GM23338 (cell line): ENCODE measurements at regions not wholly inside any gene's neighbourhood (a gene's known extent, or its start where the extent isn't known, plus 50 kb on each side); places are given as distances from the start of the nearest gene placed in this dataset.

ENCODE experiments used
- ATAC-seq: fragments of 200-7000 bp; cut with Tn5 transposase; 3 replicates; pipeline ENCODE4 v1.9.1; 2020
- DNase-seq: peaks from one replicate; pipeline ENCODE4 v3.0.0-alpha.2; 2015; ENCODE audit warnings: low spot score
- H2AFZ ChIP-seq: fragments of 200-600 bp; sonication (generic); 2 replicates; pipeline ENCODE4 v1.8.0; 2016; ENCODE audit warnings: antibody characterized with exemption, mild to moderate bottlenecking, moderate library complexity
- H3F3A ChIP-seq: fragments of 200-600 bp; sonication (generic); replicated peaks from 2 replicates; pipeline ENCODE4 v1.8.0; 2017; ENCODE audit warnings: antibody characterized with exemption, mixed run types, low read depth
- H3K27ac ChIP-seq: fragments of 200-600 bp; sonication (generic); 2 replicates; pipeline ENCODE4 v1.6.1; 2016; ENCODE audit warnings: low read depth
- H3K27me3 ChIP-seq: fragments of 200-600 bp; sonication (generic); 2 replicates; pipeline ENCODE4 v1.8.0; 2016; ENCODE audit warnings: mild to moderate bottlenecking, mixed run types, moderate library complexity; ENCODE audit not compliant: insufficient read depth
- H3K36me3 ChIP-seq: fragments of 200-600 bp; sonication (generic); 2 replicates; pipeline ENCODE4 v1.8.0; 2016; ENCODE audit warnings: mild to moderate bottlenecking; ENCODE audit not compliant: insufficient read depth
- H3K4me1 ChIP-seq: fragments of 200-600 bp; sonication (generic); 2 replicates; pipeline ENCODE4 v1.8.0; 2016; ENCODE audit warnings: mild to moderate bottlenecking, moderate library complexity; ENCODE audit not compliant: insufficient read depth
- H3K4me2 ChIP-seq: fragments of 200-600 bp; sonication (generic); 2 replicates; pipeline ENCODE4 v1.7.1; 2017; ENCODE audit warnings: mixed run types
- H3K4me3 ChIP-seq: fragments of 200-600 bp; sonication (generic); 2 replicates; pipeline ENCODE4 v1.6.1; 2016; ENCODE audit warnings: mixed run types
- H3K79me2 ChIP-seq: fragments of 200-600 bp; sonication (generic); replicated peaks from 2 replicates; pipeline ENCODE4 v1.8.0; 2017; ENCODE audit warnings: mild to moderate bottlenecking; ENCODE audit not compliant: insufficient read depth
- H3K9me2 ChIP-seq: fragments of 200-600 bp; sonication (generic); 2 replicates; pipeline ENCODE4 v1.8.0; 2017; ENCODE audit not compliant: insufficient read depth
- H4K20me1 ChIP-seq: fragments of 200-600 bp; sonication (generic); replicated peaks from 2 replicates; pipeline ENCODE4 v1.8.0; 2017; ENCODE audit warnings: mild to moderate bottlenecking; ENCODE audit not compliant: insufficient read depth
- H3K27ac Mint-ChIP-seq: 2 replicates; pipeline ENCODE4 v1.8.0; 2020; ENCODE audit warnings: inconsistent platforms, mild to moderate bottlenecking, moderate library complexity, mixed read lengths
- H3K27me3 Mint-ChIP-seq: 3 replicates; pipeline ENCODE4 v1.8.0; 2022; ENCODE audit warnings: low read depth, mild to moderate bottlenecking, moderate library complexity, mixed read lengths, inconsistent platforms; ENCODE audit not compliant: insufficient read depth, poor library complexity
- H3K36me3 Mint-ChIP-seq: 3 replicates; pipeline ENCODE4 v1.8.0; 2021; ENCODE audit warnings: low read depth, mild to moderate bottlenecking, inconsistent platforms, moderate library complexity, mixed read lengths
- H3K4me1 Mint-ChIP-seq: 3 replicates; pipeline ENCODE4 v1.8.0; 2020; ENCODE audit warnings: mild to moderate bottlenecking, inconsistent platforms, mixed read lengths
- H3K4me3 Mint-ChIP-seq: 3 replicates; pipeline ENCODE4 v1.8.0; 2021; ENCODE audit warnings: moderate library complexity, mild to moderate bottlenecking, inconsistent platforms, mixed read lengths
- H3K9me3 Mint-ChIP-seq: 3 replicates; pipeline ENCODE4 v1.8.0; 2020; ENCODE audit warnings: moderate library complexity, mild to moderate bottlenecking, inconsistent platforms, mixed read lengths
- CREB1 ChIP-seq: fragments of 250-450 bp; sonication (Bioruptor Pico); IDR thresholded peaks from 2 replicates; pipeline ENCODE4 v1.5.0; 2020; ENCODE audit warnings: low read depth, mild to moderate bottlenecking, moderate library complexity
- CTCF ChIP-seq, 2 experiments: fragments of 200-600 bp in 1 of 2; sonication (generic) in 1 of 2; conservative IDR thresholded peaks; 2 replicates each; pipeline versions ENCODE4 v1.5.1 to v1.6.1; 2016 to 2017; ENCODE audit warnings: antibody characterized with exemption in 2 of 2, low read depth in 2 of 2, mild to moderate bottlenecking in 2 of 2, moderate library complexity in 1 of 2
- ETS1 ChIP-seq: IDR thresholded peaks from 2 replicates; pipeline ENCODE4 v1.6.1; 2016; ENCODE audit warnings: antibody characterized with exemption
- EZH2 ChIP-seq: fragments of 200-600 bp; sonication (generic); IDR thresholded peaks from one replicate; pipeline ENCODE4 v1.8.0; 2017; ENCODE audit warnings: antibody characterized with exemption, mild to moderate bottlenecking, low read depth; ENCODE audit not compliant: unreplicated experiment
- EZH2phosphoT487 ChIP-seq: fragments of 200-600 bp; sonication (generic); IDR thresholded peaks from one replicate; pipeline ENCODE4 v1.8.1; 2018; ENCODE audit warnings: antibody characterized with exemption; ENCODE audit not compliant: unreplicated experiment
- JUNB ChIP-seq: IDR thresholded peaks from one replicate; pipeline ENCODE4 v1.6.1; 2016; ENCODE audit warnings: antibody characterized with exemption; ENCODE audit not compliant: unreplicated experiment
- NANOG ChIP-seq: IDR thresholded peaks from 2 replicates; pipeline ENCODE4 v1.6.1; 2016; ENCODE audit warnings: antibody characterized with exemption, borderline replicate concordance
- POLR2AphosphoS5 ChIP-seq: IDR thresholded peaks from 2 replicates; pipeline ENCODE4 v1.6.1; 2016; ENCODE audit warnings: antibody characterized with exemption, low read depth
- REST ChIP-seq: IDR thresholded peaks from one replicate; pipeline ENCODE4 v1.6.1; 2018; ENCODE audit warnings: antibody characterized with exemption; ENCODE audit not compliant: unreplicated experiment
- STAT1 ChIP-seq: IDR thresholded peaks from one replicate; pipeline ENCODE4 v1.6.1; 2016; ENCODE audit warnings: antibody characterized with exemption; ENCODE audit not compliant: unreplicated experiment
- ZNF114 ChIP-seq: fragments of 250-450 bp; sonication (Bioruptor Pico); IDR thresholded peaks from 2 replicates; pipeline ENCODE4 v1.5.0; 2020; ENCODE audit warnings: mild to moderate bottlenecking, moderate library complexity
- ZNF331 ChIP-seq: fragments of 250-450 bp; sonication (Bioruptor Pico); IDR thresholded peaks from 2 replicates; pipeline ENCODE4 v1.5.0; 2020; ENCODE audit warnings: low read depth, mild to moderate bottlenecking, moderate library complexity
- ZNF462 ChIP-seq: fragments of 250-450 bp; sonication (Bioruptor Pico); IDR thresholded peaks from 2 replicates; pipeline ENCODE4 v1.5.0; 2020; ENCODE audit warnings: mild to moderate bottlenecking, moderate library complexity

GRCh38 chr16:26510924-26511323 is 555.8 kb upstream of the C16orf82 start:
- no peaks in the 10 kb centered on the region for H4K20me1 ChIP-seq
- Mint-ChIP-seq H3K4me3 (no peak overlapping the region), H3K27ac (no peak overlapping the region)

More at GRCh38 chr16:26510924-26511323, 555.8 kb upstream of the C16orf82 start:
- peaks cover 87% of the 10 kb centered on the region for H3K9me3 Mint-ChIP-seq
- no peak for ATAC-seq
- TF ChIP-seq STAT1 (no peak), ZNF462 (CRISPR knock-in tag) (no peak), ZNF114 (CRISPR knock-in tag) (no peak), CTCF (conservative IDR thresholded peaks at IDR 0.05; ENCODE audit: low read depth in 2 of 2) (no peak), EZH2 (no peak), NANOG (no peak), EZH2phosphoT487 (no peak), JUNB (no peak), ZNF331 (CRISPR knock-in tag) (no peak), REST (no peak), CREB1 (CRISPR knock-in tag) (no peak), POLR2AphosphoS5 (no peak), ETS1 (no peak)
- H3K4me3 ChIP-seq: no peak overlapping the region
- no peaks in the 10 kb centered on the region for H3K27me3 ChIP-seq
- H3K36me3 ChIP-seq: no peaks in the 10 kb centered on the region
- peaks cover 2% of the 10 kb centered on the region for H3K27me3 Mint-ChIP-seq
- no peaks in the 10 kb centered on the region for H3K4me1 Mint-ChIP-seq
- H3K4me2 ChIP-seq: no peak overlapping the region
- no peaks in the 10 kb centered on the region for H3K9me2 ChIP-seq
- H3F3A ChIP-seq: no peaks in the 10 kb centered on the region
- H3K4me1 ChIP-seq: no peaks in the 10 kb centered on the region
- no peak overlapping the region for H3K27ac ChIP-seq
- no peaks in the 10 kb centered on the region for H3K79me2 ChIP-seq
- no peak for DNase-seq
- H3K36me3 Mint-ChIP-seq: no peaks in the 10 kb centered on the region; the same call in 2 of the 3 replicates
- no peak overlapping the region for H2AFZ ChIP-seq
